B cell (primary cell): ENCODE measurements at regions not wholly inside any gene's neighbourhood (a gene's known extent, or its start where the extent isn't known, plus 50 kb on each side); places are given as distances from the start of the nearest gene placed in this dataset.
"Not testable (repeated sequence)": the region's sequence is repeated elsewhere in the genome, so short reads cannot be mapped to it uniquely, and the experiment has no call there.

Experiments
- ATAC-seq: fragments of 200-7000 bp; cut with Tn5 transposase; one replicate; pipeline ENCODE4 v1.10.0; 2021; ENCODE audit warnings: low read depth, mild to moderate bottlenecking, moderate number of reproducible peaks, moderate library complexity
- CTCF ChIA-PET: fragments of 350-600 bp; sonication (Branson Sonifier 250); formaldehyde crosslinking; loops from one replicate; lab custom pipeline; 2021; ENCODE audit warnings: antibody characterized with exemption, inconsistent platforms; lab: Charles Lee
- POLR2A ChIA-PET: fragments of 350-600 bp; sonication (Branson Sonifier 250); formaldehyde crosslinking; loops from one replicate; lab custom pipeline; 2021; ENCODE audit warnings: antibody characterized with exemption; lab: Charles Lee
- DNase-seq: peaks from one replicate; pipeline ENCODE4 v3.0.0; 2013
- H2AFZ ChIP-seq: 2 replicates; pipeline ENCODE4 v1.6.1; 2012; ENCODE audit warnings: mild to moderate bottlenecking, low read depth, low read length; ENCODE audit not compliant: insufficient read depth, poor library complexity, severe bottlenecking
- H3K27ac ChIP-seq, 2 donors: 1 replicate in 1 of 2; 2 replicates in 1 of 2; pipeline ENCODE4 v1.5.1; 2012 to 2013; ENCODE audit warnings: low read length in 2 of 2, mild to moderate bottlenecking in 2 of 2, moderate library complexity in 1 of 2
- H3K27me3 ChIP-seq, 4 experiments: fragments of 200-600 bp in 1 of 4; sonication (generic) in 1 of 4; replicated peaks in 1 of 4; 1 replicate in 2 of 4; 2 replicates in 2 of 4; pipeline versions ENCODE4 v1.6.1 to v1.7.0; 2013 to 2016; ENCODE audit warnings: low read length in 3 of 4, mild to moderate bottlenecking in 2 of 4, mixed read lengths in 1 of 4, moderate library complexity in 1 of 4; ENCODE audit not compliant: insufficient read depth in 4 of 4, control insufficient read depth in 3 of 4; ENCODE audit errors: control extremely low read depth in 1 of 4
- H3K36me3 ChIP-seq, 2 experiments: replicated peaks in 1 of 2; 1 replicate in 1 of 2; 2 replicates in 1 of 2; pipeline versions ENCODE4 v1.6.1 to v1.7.1; 2013; ENCODE audit warnings: low read length in 1 of 2; ENCODE audit not compliant: insufficient read depth in 2 of 2, control insufficient read depth in 1 of 2; ENCODE audit errors: control extremely low read depth in 1 of 2, extremely low read depth in 1 of 2
- H3K4me1 ChIP-seq, 2 donors: fragments of 200-600 bp in 1 of 2; sonication (generic) in 1 of 2; 1 replicate in 1 of 2; 2 replicates in 1 of 2; pipeline versions ENCODE4 v1.5.1 to v1.6.1; 2013 to 2017; ENCODE audit warnings: low read length in 2 of 2; ENCODE audit not compliant: control insufficient read depth in 2 of 2, insufficient read depth in 2 of 2
- H3K4me2 ChIP-seq: replicated peaks from 2 replicates; pipeline ENCODE3; 2012; ENCODE audit warnings: mild to moderate bottlenecking, low read depth, low read length; ENCODE audit not compliant: poor library complexity, severe bottlenecking
- H3K4me3 ChIP-seq, 5 experiments: fragments of 200-600 bp in 1 of 5; sonication (generic) in 1 of 5; 1 replicate in 3 of 5; 2 replicates in 2 of 5; pipeline versions ENCODE4 v1.5.1 to v1.7.0; 2011 to 2016; ENCODE audit warnings: low read length in 4 of 5, mild to moderate bottlenecking in 4 of 5, low read depth in 2 of 5, control low read depth in 1 of 5, moderate library complexity in 1 of 5; ENCODE audit not compliant: insufficient read depth in 1 of 5; ENCODE audit errors: control extremely low read depth in 1 of 5, extremely low read depth in 1 of 5
- H3K79me2 ChIP-seq: fragments of 200-600 bp; sonication (generic); one replicate; pipeline ENCODE4 v1.6.0; 2016; ENCODE audit warnings: low read length; ENCODE audit not compliant: control insufficient read depth, insufficient read depth
- H3K9ac ChIP-seq: fragments of 200-600 bp; sonication (generic); 2 replicates; pipeline ENCODE4 v1.6.1; 2017; ENCODE audit warnings: mild to moderate bottlenecking, low read length, moderate library complexity
- H3K9me3 ChIP-seq, 3 donors: one replicate each; pipeline versions ENCODE4 v1.6.1 to v1.7.1; 2013; ENCODE audit warnings: low read length in 2 of 3; ENCODE audit not compliant: control insufficient read depth in 2 of 3, insufficient read depth in 1 of 3; ENCODE audit errors: control extremely low read depth in 1 of 3
- H4K20me1 ChIP-seq: 2 replicates; pipeline ENCODE4 v1.6.0; 2012; ENCODE audit warnings: mild to moderate bottlenecking, low read length; ENCODE audit not compliant: insufficient read depth, control insufficient read depth, poor library complexity, severe bottlenecking
- H3K27ac Mint-ChIP-seq: one replicate; pipeline ENCODE4 v1.8.0; 2021; ENCODE audit warnings: mixed read lengths
- H3K27me3 Mint-ChIP-seq: one replicate; pipeline ENCODE4 v1.8.0; 2021; ENCODE audit warnings: mixed read lengths
- H3K4me1 Mint-ChIP-seq: one replicate; pipeline ENCODE4 v1.8.0; 2021; ENCODE audit warnings: mixed read lengths
- H3K4me3 Mint-ChIP-seq: one replicate; pipeline ENCODE4 v1.8.0; 2021; ENCODE audit warnings: mixed read lengths
- H3K9me3 Mint-ChIP-seq: one replicate; pipeline ENCODE4 v1.8.0; 2022; ENCODE audit warnings: mixed read lengths; ENCODE audit not compliant: insufficient read depth
- CTCF ChIP-seq: fragments of 200-600 bp; IDR thresholded peaks from one replicate; pipeline ENCODE4 v1.8.0; 2022; ENCODE audit warnings: antibody characterized with exemption, mild to moderate bottlenecking
- EZH2 ChIP-seq: IDR thresholded peaks from 2 replicates; pipeline ENCODE4 v1.6.1; 2012; ENCODE audit warnings: borderline replicate concordance, low read depth, mild to moderate bottlenecking, moderate library complexity, low read length; ENCODE audit not compliant: insufficient read depth, poor library complexity, severe bottlenecking
- WGBS: methylation state at CpG from one replicate; pipeline ENCODE4 v1.1.5; 2013; ENCODE audit warnings: missing lambda C conversion rate; ENCODE audit not compliant: insufficient coverage; 5-methylcytosine and 5-hydroxymethylcytosine counted together
- intact Hi-C: fragments of 100-400 bp; cut with micrococcal nuclease; formaldehyde crosslinking; loops from one replicate; pipeline ENCODE4 v1.10.0; 2022

- H4K20me1 ChIP-seq, result no peaks in the 10 kb centered on the region
- no peaks in the 10 kb centered on the region for H3K4me1 ChIP-seq
- Mint-ChIP-seq H3K27ac (no peak overlapping the region), H3K27me3 (no peaks in the 10 kb centered on the region), H3K9me3 (peaks cover 3% of the 10 kb centered on the region), H3K4me3 (no peak overlapping the region), H3K4me1 (no peaks in the 10 kb centered on the region)
- ATAC-seq (no peak), DNase-seq (no peak)
- H2AFZ ChIP-seq, result no peak overlapping the region
- H3K27ac ChIP-seq, result no peak overlapping the region
- WGBS, result no CpG with 5 or more reads among the region's 1 CpG
- POLR2A ChIA-PET, result no interaction called here
- H3K4me3 ChIP-seq, result no peak overlapping the region
- H3K4me2 ChIP-seq, result no peak overlapping the region
- CTCF ChIA-PET, result no interaction called here
- no peaks in the 10 kb centered on the region for H3K36me3 ChIP-seq
- no peak overlapping the region for H3K9ac ChIP-seq
- intact Hi-C loops, result no loop called here
- TF ChIP-seq CTCF (no peak), EZH2 (no peak)
- H3K27me3 ChIP-seq, result no peaks in the 10 kb centered on the region
- no peaks in the 10 kb centered on the region for H3K79me2 ChIP-seq
- H3K9me3 ChIP-seq, result no peaks in the 10 kb centered on the region
Measured at GRCh38 chr9:32161209-32161608, 223.2 kb upstream of the ACO1 start.

GRCh38 chr9:32161720-32162119 is 222.7 kb upstream of the ACO1 start:
- no peaks in the 10 kb centered on the region for H3K27me3 Mint-ChIP-seq
- no peak for TF ChIP-seq CTCF
- TF ChIP-seq EZH2, result no peak
- no peaks in the 10 kb centered on the region for H3K4me1 Mint-ChIP-seq
- H3K27ac Mint-ChIP-seq, result no peak overlapping the region
- no peak overlapping the region for H2AFZ ChIP-seq
- H3K79me2 ChIP-seq, result no peaks in the 10 kb centered on the region
- H3K36me3 ChIP-seq, result no peaks in the 10 kb centered on the region
- H3K4me3 ChIP-seq, result no peak overlapping the region
- peaks cover 3% of the 10 kb centered on the region for H3K9me3 Mint-ChIP-seq
- no CpG with 5 or more reads among the region's 2 CpGs for WGBS
- no peak for DNase-seq
- H3K4me1 ChIP-seq, result no peaks in the 10 kb centered on the region
- H3K4me2 ChIP-seq, result no peak overlapping the region
- H3K4me3 Mint-ChIP-seq, result no peak overlapping the region
- H3K27me3 ChIP-seq, result no peaks in the 10 kb centered on the region
- ChIA-PET POLR2A (no interaction called here), CTCF (no interaction called here)
- no peaks in the 10 kb centered on the region for H3K9me3 ChIP-seq
- no peaks in the 10 kb centered on the region for H4K20me1 ChIP-seq
- H3K9ac ChIP-seq, result no peak overlapping the region
- no peak overlapping the region for H3K27ac ChIP-seq
- intact Hi-C loops, result no loop called here
- no peak for ATAC-seq

GRCh38 chr9:32166316-32166715 is 218.1 kb upstream of the ACO1 start:
- H3K36me3 ChIP-seq, H3K9me3 Mint-ChIP-seq, intact Hi-C loops, H3K27ac ChIP-seq, H3K4me2 ChIP-seq, H3K9ac ChIP-seq, H3K4me3 ChIP-seq, H3K4me1 Mint-ChIP-seq, H3K27me3 ChIP-seq, H3K4me3 Mint-ChIP-seq, H4K20me1 ChIP-seq, H3K9me3 ChIP-seq, H3K27ac Mint-ChIP-seq, POLR2A ChIA-PET, ATAC-seq, CTCF ChIA-PET, DNase-seq, H3K79me2 ChIP-seq, H3K27me3 Mint-ChIP-seq, H2AFZ ChIP-seq, H3K4me1 ChIP-seq: not testable (repeated sequence)
- WGBS, result 91% methylated on average over 7 of the region's 8 CpGs
